ENCODE measurements at regions not wholly inside any gene's neighbourhood (a gene's known extent, or its start where the extent isn't known, plus 50 kb on each side); places are given as distances from the start of the nearest gene placed in this dataset.

GRCh38 chr6:94454231-94454630, 1034.9 kb upstream of the EPHA7 start:
- TF ChIP-seq CTCF (IDR thresholded peaks at IDR 0.05; ENCODE audit: low read length) (no peak), EZH2 (optimal IDR thresholded peaks at IDR 0.05; ENCODE audit: low read depth, low read length) (no peak)

Data from MM.1S (cell line).